Thyroid gland (tissue), 4 donors: ENCODE measurements at regions not wholly inside any gene's neighbourhood (a gene's known extent, or its start where the extent isn't known, plus 50 kb on each side); places are given as distances from the start of the nearest gene placed in this dataset.

Experiments used
- DNase-seq, 2 donors: peaks; one replicate each; pipeline ENCODE4 v3.0.0-alpha.2; 2019
- H3K27ac ChIP-seq, 3 donors: fragments of 200-600 bp; sonication (generic); 1 replicate in 2 of 3; 2 replicates in 1 of 3; pipeline ENCODE4 v1.5.1; 2016 to 2019; ENCODE audit warnings: mild to moderate bottlenecking in 1 of 3, moderate library complexity in 1 of 3
- H3K27me3 ChIP-seq: fragments of 200-600 bp; sonication (generic); one replicate; pipeline ENCODE4 v1.5.1; 2019
- H3K36me3 ChIP-seq, 2 donors: fragments of 200-600 bp; sonication (generic); one replicate each; pipeline ENCODE4 v1.5.1; 2016 to 2019
- H3K4me1 ChIP-seq, 2 donors: fragments of 200-600 bp; sonication (generic); one replicate each; pipeline ENCODE4 v1.5.1; 2017 to 2019
- H3K4me3 ChIP-seq, 3 donors: fragments of 200-600 bp; sonication (generic); replicated peaks in 1 of 3; 1 replicate in 2 of 3; 2 replicates in 1 of 3; pipeline ENCODE4 v1.5.1; 2016; ENCODE audit warnings: mild to moderate bottlenecking in 1 of 3
- H3K9me3 ChIP-seq: fragments of 200-600 bp; sonication (generic); one replicate; pipeline ENCODE4 v1.5.1; 2017
- POLR2A ChIP-seq, 2 donors: fragments of 450-650 bp; IDR thresholded peaks; one replicate each; pipeline ENCODE4 v1.6.1; 2017; ENCODE audit warnings: antibody characterized with exemption in 2 of 2, mild to moderate bottlenecking in 2 of 2, moderate library complexity in 1 of 2
- WGBS, 2 donors: methylation state at CpG; one replicate each; pipeline ENCODE4 v1.1.5; 2017; 5-methylcytosine and 5-hydroxymethylcytosine counted together
- intact Hi-C: fragments of 100-400 bp; cut with DNase I; formaldehyde crosslinking; loops from one replicate; pipeline ENCODE4 v1.15.1; 2023
- TF ChIP-seq, protein P1 (sequence below), 6 experiments: fragments of 200-600 bp in 3 of 6; fragments of 450-650 bp in 3 of 6; sonication (generic) in 3 of 6; IDR thresholded peaks; one replicate each; pipeline ENCODE4 v1.5.1; 2016 to 2019; ENCODE audit warnings: antibody characterized with exemption in 6 of 6, mild to moderate bottlenecking in 2 of 6, inconsistent platforms in 1 of 6, moderate library complexity in 1 of 6

DNA sequence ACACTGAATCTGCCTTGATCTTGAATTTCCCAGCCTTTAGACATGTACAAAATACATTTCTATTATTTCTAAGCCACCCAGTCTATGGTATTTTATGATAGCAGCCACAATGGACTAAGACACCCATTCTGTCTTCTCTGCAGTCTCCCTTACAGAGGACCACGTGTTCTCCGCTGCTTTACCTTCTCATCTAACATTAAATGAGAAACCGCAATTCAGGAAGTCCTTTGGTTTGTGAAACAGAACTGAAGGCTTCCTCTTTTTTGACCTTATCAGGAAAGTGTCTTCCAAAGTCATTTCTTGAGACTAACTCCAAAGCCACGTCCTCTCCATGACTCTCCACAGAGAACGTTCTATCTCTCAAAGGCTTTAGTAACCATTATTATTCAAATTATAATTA lies 560.1 kb downstream of the OMA1 start:
- Histone ChIP-seq H3K27me3 (no peaks in the 10 kb centered on the region), H3K27ac (no peak overlapping the region), H3K4me1 (no peaks in the 10 kb centered on the region), H3K4me3 (no peak overlapping the region), H3K36me3 (no peaks in the 10 kb centered on the region), H3K9me3 (no peaks in the 10 kb centered on the region)
- WGBS, 2 donors: 63 to 72% methylated on average over 5 of the region's 5 CpGs
- no peak for TF ChIP-seq POLR2A (IDR thresholded peaks at IDR 0.05)
- TF ChIP-seq, protein P1, sequence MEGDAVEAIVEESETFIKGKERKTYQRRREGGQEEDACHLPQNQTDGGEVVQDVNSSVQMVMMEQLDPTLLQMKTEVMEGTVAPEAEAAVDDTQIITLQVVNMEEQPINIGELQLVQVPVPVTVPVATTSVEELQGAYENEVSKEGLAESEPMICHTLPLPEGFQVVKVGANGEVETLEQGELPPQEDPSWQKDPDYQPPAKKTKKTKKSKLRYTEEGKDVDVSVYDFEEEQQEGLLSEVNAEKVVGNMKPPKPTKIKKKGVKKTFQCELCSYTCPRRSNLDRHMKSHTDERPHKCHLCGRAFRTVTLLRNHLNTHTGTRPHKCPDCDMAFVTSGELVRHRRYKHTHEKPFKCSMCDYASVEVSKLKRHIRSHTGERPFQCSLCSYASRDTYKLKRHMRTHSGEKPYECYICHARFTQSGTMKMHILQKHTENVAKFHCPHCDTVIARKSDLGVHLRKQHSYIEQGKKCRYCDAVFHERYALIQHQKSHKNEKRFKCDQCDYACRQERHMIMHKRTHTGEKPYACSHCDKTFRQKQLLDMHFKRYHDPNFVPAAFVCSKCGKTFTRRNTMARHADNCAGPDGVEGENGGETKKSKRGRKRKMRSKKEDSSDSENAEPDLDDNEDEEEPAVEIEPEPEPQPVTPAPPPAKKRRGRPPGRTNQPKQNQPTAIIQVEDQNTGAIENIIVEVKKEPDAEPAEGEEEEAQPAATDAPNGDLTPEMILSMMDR (IDR thresholded peaks at IDR 0.05): no peak
- intact Hi-C loops: no loop called here
- DNase-seq: no peak

DNA sequence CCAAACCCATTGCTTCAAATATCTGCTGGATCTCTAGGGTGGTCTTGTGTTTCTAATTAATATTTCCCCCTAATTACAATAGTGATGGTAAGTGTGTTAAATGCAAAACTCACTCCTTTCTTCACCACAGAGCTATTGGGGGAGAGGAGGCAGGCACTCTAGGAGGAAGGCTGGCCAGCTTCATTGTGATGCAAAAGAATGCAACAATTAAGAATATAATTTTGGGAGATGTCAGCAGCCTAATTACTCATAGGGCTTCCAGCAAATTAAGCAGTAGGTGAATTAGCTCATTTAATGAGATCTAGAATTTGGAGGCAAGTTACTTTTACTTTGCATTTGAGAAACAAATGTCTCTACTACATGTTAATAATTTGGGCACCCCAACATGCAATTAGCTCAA lies 560.4 kb upstream of the DAB1 start:
- Histone ChIP-seq H3K4me1 (no peaks in the 10 kb centered on the region), H3K4me3 (no peak overlapping the region), H3K27ac (no peak overlapping the region), H3K9me3 (no peaks in the 10 kb centered on the region), H3K27me3 (no peaks in the 10 kb centered on the region), H3K36me3 (no peaks in the 10 kb centered on the region)
- TF ChIP-seq, protein P1 (IDR thresholded peaks at IDR 0.05): no peak
- no peak for TF ChIP-seq POLR2A (IDR thresholded peaks at IDR 0.05)
- intact Hi-C loops: no loop called here
- DNase-seq: no peak

DNA sequence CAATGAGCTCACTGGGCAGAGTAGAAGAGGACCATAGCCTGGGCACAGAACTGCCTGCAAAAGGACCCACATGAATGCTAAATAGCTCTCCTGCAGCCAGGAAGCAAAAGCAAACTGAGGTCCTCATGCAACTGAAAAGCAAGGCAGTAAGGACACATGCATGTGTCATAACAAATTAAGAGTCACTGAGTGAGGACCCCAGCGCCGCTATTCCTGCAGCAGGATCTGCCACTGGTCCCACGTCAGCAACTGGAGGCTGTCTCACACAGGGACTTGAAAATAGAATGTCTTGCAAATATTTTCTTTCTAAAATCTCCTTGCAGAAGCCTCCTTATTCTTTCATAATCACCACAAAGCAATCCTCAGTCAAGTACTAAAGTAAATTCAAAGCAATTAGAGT lies 559.6 kb upstream of the DAB1 start:
- 71 to 85% methylated on average over 3 of the region's 3 CpGs for WGBS, 2 donors
- no peak overlapping the region for H3K27ac ChIP-seq
- no peaks in the 10 kb centered on the region for H3K9me3 ChIP-seq
- intact Hi-C loops: no loop called here
- TF ChIP-seq, protein P1 (IDR thresholded peaks at IDR 0.05): no peak
- no peak for TF ChIP-seq POLR2A (IDR thresholded peaks at IDR 0.05)
- no peak for DNase-seq
- H3K36me3 ChIP-seq: no peaks in the 10 kb centered on the region
- no peak overlapping the region for H3K4me3 ChIP-seq
- no peaks in the 10 kb centered on the region for H3K27me3 ChIP-seq
- no peaks in the 10 kb centered on the region for H3K4me1 ChIP-seq

DNA sequence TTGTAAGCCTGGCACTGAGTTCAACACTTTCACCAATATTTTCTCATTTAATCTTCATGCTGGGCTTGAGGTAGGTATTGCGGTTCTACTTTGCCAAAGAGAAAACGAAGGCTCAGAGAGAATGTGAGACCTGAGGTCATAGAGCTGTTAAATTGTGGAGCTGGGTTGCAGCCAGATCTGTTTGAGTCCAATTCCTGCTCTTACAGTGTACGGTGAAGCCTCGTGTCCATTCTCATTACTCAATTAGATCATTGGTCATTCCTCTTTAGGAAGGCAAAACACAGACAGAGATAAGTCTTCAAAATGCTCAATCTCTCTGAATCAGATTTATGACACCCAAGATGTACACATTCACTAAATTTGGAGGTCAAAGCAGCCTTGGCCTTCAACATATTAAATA lies 559.0 kb upstream of the DAB1 start:
- DNase-seq: no peak
- H3K27me3 ChIP-seq: no peaks in the 10 kb centered on the region
- no peaks in the 10 kb centered on the region for H3K4me1 ChIP-seq
- H3K4me3 ChIP-seq: no peak overlapping the region
- no peak for TF ChIP-seq POLR2A (IDR thresholded peaks at IDR 0.05)
- TF ChIP-seq, protein P1 (IDR thresholded peaks at IDR 0.05): no peak
- intact Hi-C loops: no loop called here
- 68 to 81% methylated on average over 4 of the region's 4 CpGs for WGBS, 2 donors
- no peaks in the 10 kb centered on the region for H3K36me3 ChIP-seq
- H3K27ac ChIP-seq: no peak overlapping the region
- no peaks in the 10 kb centered on the region for H3K9me3 ChIP-seq

DNA sequence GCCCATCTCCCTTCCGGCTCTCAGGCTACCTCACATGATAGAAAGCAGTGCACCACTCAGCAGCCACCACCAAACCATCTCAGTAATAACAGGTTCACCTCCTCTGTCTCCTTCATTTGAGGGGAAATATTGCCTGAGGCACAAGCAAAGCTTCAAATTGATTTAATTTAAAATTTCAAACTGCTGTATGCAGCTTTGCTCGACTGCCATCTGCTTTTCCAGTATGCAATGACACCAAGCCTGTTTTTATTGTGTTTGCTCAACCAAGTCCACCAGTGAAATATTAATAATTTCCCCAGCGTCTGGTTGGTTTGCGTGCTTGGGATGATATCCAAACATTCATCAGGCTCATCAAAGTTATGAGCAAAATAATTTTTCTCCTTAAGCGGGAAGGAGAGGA lies 552.4 kb upstream of the DAB1 start:
- 73% methylated on average over 5 of the region's 5 CpGs for WGBS, 2 donors

More for the DNA sequence above, 552.4 kb upstream of the DAB1 start:
- H3K36me3 ChIP-seq: no peaks in the 10 kb centered on the region
- intact Hi-C loops: no loop called here
- H3K4me3 ChIP-seq: no peak overlapping the region
- no peak for DNase-seq
- no peaks in the 10 kb centered on the region for H3K27me3 ChIP-seq
- no peak overlapping the region for H3K27ac ChIP-seq
- TF ChIP-seq, protein P1 (IDR thresholded peaks at IDR 0.05): no peak
- no peak for TF ChIP-seq POLR2A (IDR thresholded peaks at IDR 0.05)
- no peaks in the 10 kb centered on the region for H3K4me1 ChIP-seq
- no peaks in the 10 kb centered on the region for H3K9me3 ChIP-seq
